Lower leg skin (tissue), 4 donors: ENCODE measurements at regions not wholly inside any gene's neighbourhood (a gene's known extent, or its start where the extent isn't known, plus 50 kb on each side); places are given as distances from the start of the nearest gene placed in this dataset.

ENCODE experiments used
- DNase-seq, 2 donors: peaks; one replicate each; pipeline ENCODE4 v3.0.0-alpha.2; 2019; ENCODE audit warnings: low spot score in 2 of 2
- H3K4me3 ChIP-seq: fragments of 200-600 bp; sonication (generic); 2 replicates; pipeline ENCODE4 v1.5.1; 2017; ENCODE audit warnings: mild to moderate bottlenecking, low read depth; ENCODE audit not compliant: poor library complexity, severe bottlenecking
- POLR2A ChIP-seq, 2 donors: fragments of 450-650 bp; IDR thresholded peaks; one replicate each; pipeline ENCODE4 v1.6.1; 2016 to 2017; ENCODE audit warnings: antibody characterized with exemption in 2 of 2, mild to moderate bottlenecking in 1 of 2, moderate library complexity in 1 of 2
- WGBS, 2 donors: methylation state at CpG; one replicate each; pipeline ENCODE4 v1.1.5; 2018; 5-methylcytosine and 5-hydroxymethylcytosine counted together
- intact Hi-C: fragments of 100-400 bp; cut with DNase I; formaldehyde crosslinking; loops from one replicate; pipeline ENCODE4 v1.15.0; 2023; ENCODE audit warnings: low total_unique reads
- TF ChIP-seq, protein P1 (sequence below), 3 donors: fragments of 450-650 bp; IDR thresholded peaks; one replicate each; pipeline ENCODE4 v1.5.1; 2016; ENCODE audit warnings: antibody characterized with exemption in 3 of 3, mild to moderate bottlenecking in 3 of 3, moderate library complexity in 2 of 3

DNA sequence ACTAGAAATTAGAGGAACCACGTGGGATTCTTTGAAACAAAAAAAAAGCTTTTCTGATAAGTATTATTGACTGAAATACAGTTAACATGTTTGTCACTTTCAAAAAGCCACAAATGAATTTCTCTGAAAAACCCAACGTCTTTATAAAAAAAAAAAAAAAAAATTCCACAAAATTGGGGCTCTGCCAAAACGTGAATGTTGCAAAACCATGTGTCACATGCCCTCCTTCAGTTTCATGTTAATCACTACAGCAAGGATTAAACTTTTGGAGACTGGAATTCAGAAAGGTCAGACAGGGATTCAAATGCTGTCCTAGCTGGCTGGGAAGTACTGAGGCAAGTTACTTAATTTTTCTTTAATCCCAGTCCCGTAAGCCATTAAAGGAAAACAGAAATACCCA lies 278.0 kb upstream of the KLF14 start:
- no peak for DNase-seq
- TF ChIP-seq POLR2A (IDR thresholded peaks at IDR 0.05) = no peak
- TF ChIP-seq, protein P1, sequence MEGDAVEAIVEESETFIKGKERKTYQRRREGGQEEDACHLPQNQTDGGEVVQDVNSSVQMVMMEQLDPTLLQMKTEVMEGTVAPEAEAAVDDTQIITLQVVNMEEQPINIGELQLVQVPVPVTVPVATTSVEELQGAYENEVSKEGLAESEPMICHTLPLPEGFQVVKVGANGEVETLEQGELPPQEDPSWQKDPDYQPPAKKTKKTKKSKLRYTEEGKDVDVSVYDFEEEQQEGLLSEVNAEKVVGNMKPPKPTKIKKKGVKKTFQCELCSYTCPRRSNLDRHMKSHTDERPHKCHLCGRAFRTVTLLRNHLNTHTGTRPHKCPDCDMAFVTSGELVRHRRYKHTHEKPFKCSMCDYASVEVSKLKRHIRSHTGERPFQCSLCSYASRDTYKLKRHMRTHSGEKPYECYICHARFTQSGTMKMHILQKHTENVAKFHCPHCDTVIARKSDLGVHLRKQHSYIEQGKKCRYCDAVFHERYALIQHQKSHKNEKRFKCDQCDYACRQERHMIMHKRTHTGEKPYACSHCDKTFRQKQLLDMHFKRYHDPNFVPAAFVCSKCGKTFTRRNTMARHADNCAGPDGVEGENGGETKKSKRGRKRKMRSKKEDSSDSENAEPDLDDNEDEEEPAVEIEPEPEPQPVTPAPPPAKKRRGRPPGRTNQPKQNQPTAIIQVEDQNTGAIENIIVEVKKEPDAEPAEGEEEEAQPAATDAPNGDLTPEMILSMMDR (IDR thresholded peaks at IDR 0.05) = no peak
- 10 to 13% methylated on average over 4 of the region's 4 CpGs for WGBS, 2 donors
- intact Hi-C loops = no loop called here
- H3K4me3 ChIP-seq = no peak overlapping the region

DNA sequence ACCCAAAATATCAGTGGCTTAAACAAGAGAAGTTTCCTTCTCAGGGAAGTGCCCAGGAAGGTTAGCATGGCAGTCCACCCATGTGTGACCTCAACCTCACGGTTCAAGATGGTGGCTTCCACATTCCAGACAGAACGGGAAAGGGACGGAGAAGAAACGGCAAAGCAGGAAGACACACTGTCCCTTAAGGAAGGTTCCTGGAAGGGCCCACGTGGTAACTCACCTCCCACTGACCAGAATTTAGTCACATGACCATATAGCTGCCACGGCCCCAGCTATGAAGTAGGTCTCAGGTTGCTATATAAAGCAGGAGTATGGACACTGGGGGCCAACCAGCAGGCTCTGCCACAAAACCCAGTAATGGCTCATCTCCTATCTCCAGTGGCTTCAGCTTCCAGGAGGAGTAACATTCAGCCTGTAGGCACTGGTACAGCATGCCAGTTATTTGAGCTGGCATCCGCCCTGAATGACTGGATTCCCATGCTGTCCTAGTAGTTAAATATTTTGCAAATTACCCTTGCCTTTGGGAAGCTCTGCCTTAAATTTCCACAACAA lies 278.5 kb upstream of the KLF14 start:
- TF ChIP-seq POLR2A (IDR thresholded peaks at IDR 0.05) = no peak
- TF ChIP-seq, protein P1 (IDR thresholded peaks at IDR 0.05) = no peak
- no peak overlapping the region for H3K4me3 ChIP-seq
- intact Hi-C loops = no loop called here
- 51 to 61% methylated on average over 7 of the region's 7 CpGs for WGBS, 2 donors
- DNase-seq = no peak

DNA sequence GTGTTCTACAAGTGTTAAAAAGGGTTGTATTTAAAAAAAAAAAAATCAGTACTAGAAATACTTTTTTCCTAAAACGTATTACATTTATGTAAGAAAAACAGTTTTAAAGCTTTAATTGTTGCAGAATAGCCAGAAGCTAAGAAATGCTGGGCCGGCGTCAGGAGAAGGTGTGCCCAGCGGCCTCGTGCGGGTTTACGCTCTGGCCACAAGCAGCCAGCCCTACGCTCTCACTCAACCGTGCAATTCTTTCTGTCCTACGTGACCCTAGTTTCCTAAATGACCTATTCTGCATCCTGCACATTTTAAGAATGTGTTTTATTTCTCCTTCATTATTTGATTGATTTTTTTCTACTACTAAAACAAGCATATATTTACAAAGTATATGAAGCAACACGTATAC lies 279.7 kb upstream of the KLF14 start:
- no peak for DNase-seq
- intact Hi-C loops = no loop called here
- H3K4me3 ChIP-seq = no peak overlapping the region
- no peak for TF ChIP-seq POLR2A (IDR thresholded peaks at IDR 0.05)
- TF ChIP-seq, protein P1 (IDR thresholded peaks at IDR 0.05) = no peak
- WGBS, 2 donors = 62 to 63% methylated on average over 11 of the region's 11 CpGs

DNA sequence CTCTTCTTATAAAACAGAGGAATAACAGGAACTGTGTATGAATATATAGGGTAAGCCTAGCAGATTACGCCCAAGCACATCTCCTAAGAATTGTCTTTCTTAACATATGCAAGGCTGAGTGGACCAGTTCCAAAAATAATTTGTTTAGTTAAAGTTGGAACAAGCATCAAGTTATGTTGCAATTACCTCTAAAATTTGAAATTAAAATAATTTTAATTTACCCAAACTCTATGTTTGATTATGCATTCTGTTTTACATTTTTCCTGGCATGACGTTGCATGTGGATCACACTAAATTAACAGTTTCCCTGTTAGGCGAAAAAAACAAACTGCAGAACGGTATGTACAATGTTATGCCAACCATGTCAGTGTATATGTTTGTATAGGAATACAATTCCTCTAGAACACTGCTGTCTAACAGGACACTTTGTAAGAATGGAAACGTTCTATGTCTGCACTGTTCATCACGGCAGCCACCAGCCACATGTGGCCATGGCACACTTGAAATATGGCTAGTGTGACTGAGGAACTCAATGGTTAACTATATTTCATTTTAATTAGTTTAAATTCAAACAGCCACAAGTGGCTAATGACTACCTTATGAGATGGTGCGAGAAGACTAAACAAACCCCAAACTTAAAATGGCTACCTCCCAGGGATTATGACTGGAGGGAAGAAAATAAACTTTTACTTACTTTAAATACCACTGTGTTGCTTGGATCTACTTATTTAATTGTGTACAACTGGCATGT lies 281.1 kb upstream of the KLF14 start:
- no peak overlapping the region for H3K4me3 ChIP-seq
- DNase-seq = no peak
- intact Hi-C loops = no loop called here
- no peak for TF ChIP-seq POLR2A (IDR thresholded peaks at IDR 0.05)
- TF ChIP-seq, protein P1 (IDR thresholded peaks at IDR 0.05) = no peak
- 76 to 78% methylated on average over 7 of the region's 7 CpGs for WGBS, 2 donors

DNA sequence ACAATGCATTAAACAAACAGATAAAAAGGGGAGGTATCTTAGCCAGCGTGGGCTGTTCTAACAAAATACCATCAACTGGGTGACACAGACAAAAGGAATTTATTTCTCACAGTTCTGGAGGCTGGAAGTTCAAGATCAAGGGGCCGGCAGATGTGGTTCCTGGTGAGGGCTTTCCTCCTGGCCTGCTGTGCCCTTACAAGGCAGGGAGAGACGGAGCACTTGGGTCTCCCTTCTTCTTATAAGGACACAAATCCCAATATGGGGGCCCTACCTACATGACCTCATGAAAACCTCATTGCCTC lies 281.6 kb upstream of the KLF14 start:
- no peak overlapping the region for H3K4me3 ChIP-seq
- intact Hi-C loops = no loop called here
- no peak for DNase-seq
- no peak for TF ChIP-seq POLR2A (IDR thresholded peaks at IDR 0.05)
- TF ChIP-seq, protein P1 (IDR thresholded peaks at IDR 0.05) = no peak
- WGBS, 2 donors = 42 to 78% methylated on average over 3 of the region's 3 CpGs

DNA sequence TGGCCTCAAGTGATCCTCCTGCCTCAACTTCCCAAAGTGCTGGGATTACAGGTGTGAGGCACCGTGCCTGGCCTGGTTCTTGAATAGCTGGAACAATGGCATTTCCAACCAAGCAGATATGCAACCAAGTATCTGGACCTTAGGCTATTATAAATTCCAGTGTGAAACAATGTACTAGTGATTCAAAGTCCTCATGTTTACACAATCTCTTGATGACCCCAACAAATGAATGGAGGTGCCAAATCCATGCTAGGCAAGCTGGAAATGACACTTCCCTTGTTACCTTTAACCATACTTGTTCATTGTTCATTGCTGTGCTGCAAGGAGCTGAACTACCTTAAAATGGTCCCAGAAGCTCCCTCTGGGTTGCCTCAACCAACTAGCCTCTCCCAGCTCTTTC lies 282.2 kb upstream of the KLF14 start:
- 76 to 91% methylated on average over 1 of the region's 1 CpG for WGBS, 2 donors
- TF ChIP-seq, protein P1 (IDR thresholded peaks at IDR 0.05) = no peak
- no peak for TF ChIP-seq POLR2A (IDR thresholded peaks at IDR 0.05)
- H3K4me3 ChIP-seq = no peak overlapping the region
- intact Hi-C loops = no loop called here
- no peak for DNase-seq
